Lower leg skin (tissue), 4 donors: ENCODE measurements at regions not wholly inside any gene's neighbourhood (a gene's known extent, or its start where the extent isn't known, plus 50 kb on each side); places are given as distances from the start of the nearest gene placed in this dataset.

Source experiments
- DNase-seq, 2 donors: peaks; one replicate each; pipeline ENCODE4 v3.0.0-alpha.2; 2019; ENCODE audit warnings: low spot score in 2 of 2
- H3K4me3 ChIP-seq: fragments of 200-600 bp; sonication (generic); 2 replicates; pipeline ENCODE4 v1.5.1; 2017; ENCODE audit warnings: mild to moderate bottlenecking, low read depth; ENCODE audit not compliant: poor library complexity, severe bottlenecking
- POLR2A ChIP-seq, 2 donors: fragments of 450-650 bp; IDR thresholded peaks; one replicate each; pipeline ENCODE4 v1.6.1; 2016 to 2017; ENCODE audit warnings: antibody characterized with exemption in 2 of 2, mild to moderate bottlenecking in 1 of 2, moderate library complexity in 1 of 2
- WGBS, 2 donors: methylation state at CpG; one replicate each; pipeline ENCODE4 v1.1.5; 2018; 5-methylcytosine and 5-hydroxymethylcytosine counted together
- intact Hi-C: fragments of 100-400 bp; cut with DNase I; formaldehyde crosslinking; loops from one replicate; pipeline ENCODE4 v1.15.0; 2023; ENCODE audit warnings: low total_unique reads
- TF ChIP-seq, protein P1 (sequence below), 3 donors: fragments of 450-650 bp; IDR thresholded peaks; one replicate each; pipeline ENCODE4 v1.5.1; 2016; ENCODE audit warnings: antibody characterized with exemption in 3 of 3, mild to moderate bottlenecking in 3 of 3, moderate library complexity in 2 of 3

DNA sequence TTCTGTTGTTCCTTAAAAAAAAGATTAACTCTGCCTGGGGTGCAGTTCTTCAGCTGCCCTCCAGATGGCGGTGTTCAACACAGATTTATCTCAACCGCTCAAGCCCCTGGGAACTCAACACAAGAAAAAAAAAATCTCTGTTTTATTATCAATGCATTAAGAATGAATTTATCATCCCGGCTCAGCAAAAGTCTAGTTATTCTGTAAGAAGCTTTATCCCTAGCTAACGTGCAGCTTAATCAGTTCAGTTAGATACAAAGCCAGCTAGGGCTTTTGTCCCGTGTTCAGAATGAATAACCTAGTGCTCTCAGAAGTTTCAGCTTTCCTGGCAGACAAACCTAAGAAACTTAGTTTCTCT is 475.9 kb upstream of the CCL2 start:
- no peak for TF ChIP-seq POLR2A (IDR thresholded peaks at IDR 0.05)
- TF ChIP-seq, protein P1, sequence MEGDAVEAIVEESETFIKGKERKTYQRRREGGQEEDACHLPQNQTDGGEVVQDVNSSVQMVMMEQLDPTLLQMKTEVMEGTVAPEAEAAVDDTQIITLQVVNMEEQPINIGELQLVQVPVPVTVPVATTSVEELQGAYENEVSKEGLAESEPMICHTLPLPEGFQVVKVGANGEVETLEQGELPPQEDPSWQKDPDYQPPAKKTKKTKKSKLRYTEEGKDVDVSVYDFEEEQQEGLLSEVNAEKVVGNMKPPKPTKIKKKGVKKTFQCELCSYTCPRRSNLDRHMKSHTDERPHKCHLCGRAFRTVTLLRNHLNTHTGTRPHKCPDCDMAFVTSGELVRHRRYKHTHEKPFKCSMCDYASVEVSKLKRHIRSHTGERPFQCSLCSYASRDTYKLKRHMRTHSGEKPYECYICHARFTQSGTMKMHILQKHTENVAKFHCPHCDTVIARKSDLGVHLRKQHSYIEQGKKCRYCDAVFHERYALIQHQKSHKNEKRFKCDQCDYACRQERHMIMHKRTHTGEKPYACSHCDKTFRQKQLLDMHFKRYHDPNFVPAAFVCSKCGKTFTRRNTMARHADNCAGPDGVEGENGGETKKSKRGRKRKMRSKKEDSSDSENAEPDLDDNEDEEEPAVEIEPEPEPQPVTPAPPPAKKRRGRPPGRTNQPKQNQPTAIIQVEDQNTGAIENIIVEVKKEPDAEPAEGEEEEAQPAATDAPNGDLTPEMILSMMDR (IDR thresholded peaks at IDR 0.05), result no peak
- H3K4me3 ChIP-seq, result no peak overlapping the region
- intact Hi-C loops, result loop anchor here (10.0 kb wide), 1 partner anchor 376 kb away; no protein-coding TSS in a partner anchor
- peak in 1 of 2 donors; percentile 19 for DNase-seq
- WGBS, 2 donors, result 8 to 9% methylated on average over 5 of the region's 5 CpGs

DNA sequence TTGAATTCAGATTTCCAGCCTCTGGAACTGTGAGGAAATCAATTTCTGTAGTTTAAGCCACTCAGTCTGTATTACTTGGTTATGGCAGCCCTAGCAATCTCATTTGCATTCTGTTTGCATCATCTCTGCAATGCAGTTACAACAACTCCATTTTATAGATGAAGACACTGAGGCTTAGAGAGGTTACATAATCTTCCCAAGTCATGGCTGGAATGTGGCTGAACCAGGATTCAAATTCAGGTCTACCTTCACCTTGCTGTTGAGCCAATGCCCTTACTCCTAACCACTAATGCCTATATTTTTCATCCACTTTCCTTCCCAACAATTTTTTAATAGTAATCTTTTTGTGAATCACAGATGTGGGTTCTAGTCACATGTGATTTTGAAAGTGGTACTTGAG is 469.8 kb upstream of the CCL2 start:
- TF ChIP-seq, protein P1 (IDR thresholded peaks at IDR 0.05), result no peak
- no peak for TF ChIP-seq POLR2A (IDR thresholded peaks at IDR 0.05)

DNA sequence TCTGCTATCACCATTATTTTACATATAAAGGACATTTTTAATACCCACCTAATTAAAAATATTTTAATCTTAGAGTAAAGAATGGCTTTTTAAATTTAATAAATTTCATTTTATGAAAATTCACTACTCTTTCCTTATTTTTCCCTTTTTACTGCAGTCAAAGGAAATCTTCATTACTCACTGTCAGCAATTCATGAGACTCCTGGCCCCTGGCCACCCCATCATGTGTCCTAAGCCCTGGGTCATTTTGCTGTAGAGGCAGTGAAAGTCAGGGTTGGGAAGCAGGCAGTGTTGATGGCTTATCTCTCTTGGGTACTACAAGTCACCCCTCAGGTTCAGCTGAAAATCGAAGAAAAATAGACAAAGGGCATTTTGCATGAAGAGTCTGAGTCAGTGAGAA is 468.6 kb upstream of the CCL2 start:
- TF ChIP-seq, protein P1 (IDR thresholded peaks at IDR 0.05), result no peak
- no peak for TF ChIP-seq POLR2A (IDR thresholded peaks at IDR 0.05)
- no peak overlapping the region for H3K4me3 ChIP-seq
- peak in 1 of 2 donors; percentile 33 for DNase-seq
- WGBS, 2 donors, result 58 to 84% methylated on average over 1 of the region's 1 CpG
- intact Hi-C loops, result no loop called here

More for the DNA sequence above, 469.8 kb upstream of the CCL2 start:
- intact Hi-C loops, result no loop called here
- no peak overlapping the region for H3K4me3 ChIP-seq
- no peak for DNase-seq

DNA sequence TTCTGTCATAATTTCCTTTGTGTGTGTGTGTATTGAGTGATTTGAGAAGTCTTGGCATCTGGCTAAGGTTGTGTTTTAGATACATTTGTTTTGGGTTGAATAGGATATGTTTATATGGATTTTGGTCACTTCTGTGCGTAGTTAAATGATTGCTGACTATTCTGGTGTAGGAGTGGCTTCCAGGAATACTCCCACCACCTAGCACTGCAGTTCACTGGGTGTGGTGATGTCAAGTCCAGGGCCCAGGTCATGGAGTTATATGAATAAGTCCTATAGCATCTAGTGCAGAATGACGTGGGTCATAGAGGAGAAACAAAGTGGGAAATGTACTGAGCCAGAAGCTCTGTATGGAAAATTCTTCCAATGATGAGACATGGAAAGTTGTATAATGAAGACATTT is 465.4 kb upstream of the CCL2 start:
- H3K4me3 ChIP-seq, result no peak overlapping the region
- intact Hi-C loops, result no loop called here
- WGBS, 2 donors, result 73 to 79% methylated on average over 2 of the region's 2 CpGs
- no peak for DNase-seq
- TF ChIP-seq, protein P1 (IDR thresholded peaks at IDR 0.05), result no peak

DNA sequence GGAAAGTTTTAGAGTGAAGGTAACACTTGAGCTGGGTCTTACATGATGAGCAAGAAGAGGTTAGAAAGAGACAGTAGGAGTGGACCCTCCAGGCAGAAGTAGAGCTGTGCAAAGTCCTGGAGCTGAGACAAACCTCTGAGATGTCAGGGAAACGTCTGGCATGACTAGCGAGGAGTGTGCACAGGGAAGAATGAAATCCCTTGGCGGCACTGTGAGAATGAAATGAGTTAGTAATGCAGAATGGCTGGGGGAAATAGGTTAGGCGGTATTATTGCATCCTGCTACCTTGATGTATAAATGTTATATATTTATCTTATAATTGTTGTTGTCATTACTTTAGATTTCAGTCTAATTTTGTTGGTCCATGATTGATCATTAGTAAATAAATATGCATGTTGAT is 457.9 kb upstream of the CCL2 start:
- 69 to 72% methylated on average over 4 of the region's 4 CpGs for WGBS, 2 donors
- DNase-seq, result no peak
- intact Hi-C loops, result no loop called here
- H3K4me3 ChIP-seq, result no peak overlapping the region
- no peak for TF ChIP-seq POLR2A (IDR thresholded peaks at IDR 0.05)
- TF ChIP-seq, protein P1 (IDR thresholded peaks at IDR 0.05), result no peak

DNA sequence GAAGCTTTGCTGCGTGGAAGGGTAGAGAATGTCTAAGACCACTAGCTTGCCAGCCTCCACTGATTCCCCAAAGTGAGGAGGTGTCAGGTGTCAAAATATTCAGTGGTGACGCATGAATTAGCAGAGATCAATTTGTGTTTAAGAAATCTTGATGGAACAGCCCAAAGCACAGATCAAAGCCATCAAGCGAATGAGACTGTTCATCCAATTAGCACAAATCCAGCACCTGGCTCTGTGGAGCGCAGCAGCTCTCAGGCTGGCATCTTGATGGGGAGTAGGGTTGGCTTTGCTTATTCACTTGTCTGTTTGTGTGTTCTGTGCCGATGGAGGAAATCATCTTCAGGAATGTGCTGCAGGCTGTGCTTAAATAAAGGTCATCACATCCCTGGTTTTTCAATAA is 456.8 kb upstream of the CCL2 start:
- intact Hi-C loops, result no loop called here
- no peak overlapping the region for H3K4me3 ChIP-seq
- DNase-seq, result no peak
- 65 to 72% methylated on average over 5 of the region's 5 CpGs for WGBS, 2 donors
- no peak for TF ChIP-seq POLR2A (IDR thresholded peaks at IDR 0.05)
